ENCODE measurements at regions not wholly inside any gene's neighbourhood (a gene's known extent, or its start where the extent isn't known, plus 50 kb on each side); places are given as distances from the start of the nearest gene placed in this dataset.

- H3K9me3 Mint-ChIP-seq: no peaks in the 10 kb centered on the region
- H3K27ac Mint-ChIP-seq: no peak overlapping the region
- H3K36me3 Mint-ChIP-seq: no peaks in the 10 kb centered on the region
- no peaks in the 10 kb centered on the region for H3K4me1 Mint-ChIP-seq
- H3K27me3 Mint-ChIP-seq: peaks cover 12% of the 10 kb centered on the region
- H3K4me3 Mint-ChIP-seq: no peak overlapping the region
Measured at GRCh38 chr18:78859686-78860085, 119.9 kb upstream of the SALL3 start.

GRCh38 chr18:78860117-78860516 is 119.5 kb upstream of the SALL3 start:
- Mint-ChIP-seq H3K4me1 (no peaks in the 10 kb centered on the region), H3K27ac (no peak overlapping the region), H3K27me3 (peaks cover 9% of the 10 kb centered on the region), H3K36me3 (no peaks in the 10 kb centered on the region), H3K9me3 (no peaks in the 10 kb centered on the region), H3K4me3 (no peak overlapping the region)

- no peaks in the 10 kb centered on the region for H3K4me1 Mint-ChIP-seq
- H3K27ac Mint-ChIP-seq: no peak overlapping the region
- peaks cover 9% of the 10 kb centered on the region for H3K27me3 Mint-ChIP-seq
- no peaks in the 10 kb centered on the region for H3K36me3 Mint-ChIP-seq
- H3K4me3 Mint-ChIP-seq: no peak overlapping the region
- H3K9me3 Mint-ChIP-seq: no peaks in the 10 kb centered on the region
Measured at GRCh38 chr18:78861116-78861515, 118.5 kb upstream of the SALL3 start.

- H3K9me3 Mint-ChIP-seq: no peaks in the 10 kb centered on the region
- no peak overlapping the region for H3K4me3 Mint-ChIP-seq
- peaks cover 9% of the 10 kb centered on the region for H3K27me3 Mint-ChIP-seq
- no peak overlapping the region for H3K27ac Mint-ChIP-seq
- H3K4me1 Mint-ChIP-seq: no peaks in the 10 kb centered on the region
- no peaks in the 10 kb centered on the region for H3K36me3 Mint-ChIP-seq
Measured at GRCh38 chr18:78861706-78862105, 117.9 kb upstream of the SALL3 start.

GRCh38 chr18:78862395-78862794 is 117.2 kb upstream of the SALL3 start:
- no peak overlapping the region for H3K27ac Mint-ChIP-seq
- H3K4me3 Mint-ChIP-seq: no peak overlapping the region
- H3K9me3 Mint-ChIP-seq: no peaks in the 10 kb centered on the region
- no peaks in the 10 kb centered on the region for H3K36me3 Mint-ChIP-seq
- no peaks in the 10 kb centered on the region for H3K4me1 Mint-ChIP-seq
- H3K27me3 Mint-ChIP-seq: peaks cover 9% of the 10 kb centered on the region

- no peaks in the 10 kb centered on the region for H3K9me3 Mint-ChIP-seq
- H3K27ac Mint-ChIP-seq: no peak overlapping the region
- no peak overlapping the region for H3K4me3 Mint-ChIP-seq
- no peaks in the 10 kb centered on the region for H3K4me1 Mint-ChIP-seq
- H3K27me3 Mint-ChIP-seq: peaks cover 8% of the 10 kb centered on the region
- no peaks in the 10 kb centered on the region for H3K36me3 Mint-ChIP-seq
Measured at GRCh38 chr18:78865056-78865598, 114.5 kb upstream of the SALL3 start.

- no peaks in the 10 kb centered on the region for H3K36me3 Mint-ChIP-seq
- no peaks in the 10 kb centered on the region for H3K9me3 Mint-ChIP-seq
- no peak overlapping the region for H3K27ac Mint-ChIP-seq
- H3K27me3 Mint-ChIP-seq: peaks cover 7% of the 10 kb centered on the region
- no peak overlapping the region for H3K4me3 Mint-ChIP-seq
- H3K4me1 Mint-ChIP-seq: no peaks in the 10 kb centered on the region
Measured at GRCh38 chr18:78865771-78866310, 113.8 kb upstream of the SALL3 start.

GRCh38 chr18:78867131-78867530 is 112.5 kb upstream of the SALL3 start:
- no peak overlapping the region for H3K4me3 Mint-ChIP-seq
- H3K27ac Mint-ChIP-seq: no peak overlapping the region
- H3K4me1 Mint-ChIP-seq: no peaks in the 10 kb centered on the region
- no peaks in the 10 kb centered on the region for H3K9me3 Mint-ChIP-seq
- peaks cover 6% of the 10 kb centered on the region for H3K27me3 Mint-ChIP-seq
- no peaks in the 10 kb centered on the region for H3K36me3 Mint-ChIP-seq

GRCh38 chr18:78868330-78869316 is 111.0 kb upstream of the SALL3 start:
- H3K27me3 Mint-ChIP-seq: peaks cover 6% of the 10 kb centered on the region
- H3K36me3 Mint-ChIP-seq: no peaks in the 10 kb centered on the region
- no peaks in the 10 kb centered on the region for H3K4me1 Mint-ChIP-seq
- no peaks in the 10 kb centered on the region for H3K9me3 Mint-ChIP-seq
- no peak overlapping the region for H3K27ac Mint-ChIP-seq
- H3K4me3 Mint-ChIP-seq: no peak overlapping the region

- peaks cover 4% of the 10 kb centered on the region for H3K27me3 Mint-ChIP-seq
- no peaks in the 10 kb centered on the region for H3K4me1 Mint-ChIP-seq
- no peaks in the 10 kb centered on the region for H3K36me3 Mint-ChIP-seq
Measured at GRCh38 chr18:78871618-78872017, 108.0 kb upstream of the SALL3 start.

GRCh38 chr18:78873926-78874500 is 105.6 kb upstream of the SALL3 start:
- H3K9me3 Mint-ChIP-seq: no peaks in the 10 kb centered on the region
- no peak overlapping the region for H3K27ac Mint-ChIP-seq
- no peak overlapping the region for H3K4me3 Mint-ChIP-seq
- no peaks in the 10 kb centered on the region for H3K4me1 Mint-ChIP-seq
- no peaks in the 10 kb centered on the region for H3K36me3 Mint-ChIP-seq
- peaks cover 11% of the 10 kb centered on the region for H3K27me3 Mint-ChIP-seq

More at GRCh38 chr18:78871618-78872017, 108.0 kb upstream of the SALL3 start:
- Mint-ChIP-seq H3K4me3 (no peak overlapping the region), H3K27ac (no peak overlapping the region), H3K9me3 (no peaks in the 10 kb centered on the region)

GRCh38 chr18:78875016-78875777 is 104.4 kb upstream of the SALL3 start:
- Mint-ChIP-seq H3K4me1 (no peaks in the 10 kb centered on the region), H3K36me3 (no peaks in the 10 kb centered on the region), H3K9me3 (no peaks in the 10 kb centered on the region), H3K27ac (no peak overlapping the region), H3K27me3 (peaks cover 14% of the 10 kb centered on the region), H3K4me3 (no peak overlapping the region)

GRCh38 chr18:78875778-78876650 is 103.6 kb upstream of the SALL3 start:
- Mint-ChIP-seq H3K27ac (no peak overlapping the region), H3K4me1 (no peaks in the 10 kb centered on the region), H3K9me3 (no peaks in the 10 kb centered on the region), H3K4me3 (no peak overlapping the region), H3K36me3 (no peaks in the 10 kb centered on the region), H3K27me3 (peaks cover 13% of the 10 kb centered on the region)

GRCh38 chr18:78876868-78877267 is 102.8 kb upstream of the SALL3 start:
- no peaks in the 10 kb centered on the region for H3K9me3 Mint-ChIP-seq
- no peaks in the 10 kb centered on the region for H3K4me1 Mint-ChIP-seq
- H3K36me3 Mint-ChIP-seq: no peaks in the 10 kb centered on the region
- H3K4me3 Mint-ChIP-seq: no peak overlapping the region
- H3K27ac Mint-ChIP-seq: no peak overlapping the region
- peaks cover 16% of the 10 kb centered on the region for H3K27me3 Mint-ChIP-seq

Data from activated naive CD4-positive, alpha-beta T cell treated with anti-CD3 and anti-CD28 coated beads, Interleukin-2, amount 50 U/mL, for 24 hours (primary cell).